GM21367 (cell line): ENCODE measurements at regions not wholly inside any gene's neighbourhood (a gene's known extent, or its start where the extent isn't known, plus 50 kb on each side); places are given as distances from the start of the nearest gene placed in this dataset.

Source experiments
- ATAC-seq: cut with Tn5 transposase; IDR thresholded peaks from one replicate; pipeline ENCODE4 v1.9.1; 2021; ENCODE audit not compliant: unreplicated experiment

DNA sequence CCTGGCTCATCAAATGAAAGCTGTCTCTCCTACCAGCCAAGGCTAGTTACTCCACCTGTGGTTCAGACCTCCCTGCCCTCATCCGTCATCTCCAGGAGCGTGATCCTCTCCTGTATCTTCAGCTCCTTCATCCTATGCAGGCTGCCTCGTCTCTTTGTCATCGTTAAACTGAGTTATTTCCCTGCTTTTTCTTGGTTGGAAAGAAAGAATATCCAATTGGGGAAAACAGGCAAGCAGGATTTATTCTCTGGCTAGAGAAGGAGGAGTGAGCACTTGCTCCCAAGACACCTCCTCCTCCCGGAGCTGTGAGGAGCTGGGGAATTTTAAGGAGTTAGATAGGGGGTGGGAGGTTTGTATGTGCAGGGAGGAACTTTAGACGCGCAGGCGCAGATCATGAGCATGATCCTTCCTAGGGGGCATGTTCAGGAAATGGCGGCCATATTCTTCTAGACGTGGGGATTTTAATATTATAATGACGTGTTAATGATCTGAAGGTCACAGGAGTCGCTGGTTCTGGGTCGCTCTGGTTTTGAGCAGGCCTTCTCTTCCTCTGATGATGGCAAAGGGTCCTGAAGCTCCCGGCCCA is 156.4 kb upstream of the KL start:
- ATAC-seq, result no peak

GRCh38 chr13:32861304-32861703 is 154.9 kb upstream of the KL start:
- ATAC-seq, result no peak

- ATAC-seq, result no peak
These were observed 152.6 kb upstream of the KL start for GRCh38 chr13:32863596-32863995.

GRCh38 chr13:32866921-32867320 is 149.3 kb upstream of the KL start:
- ATAC-seq, result no peak

- ATAC-seq, result no peak
These were observed 138.7 kb upstream of the KL start for GRCh38 chr13:32877491-32877890.

DNA sequence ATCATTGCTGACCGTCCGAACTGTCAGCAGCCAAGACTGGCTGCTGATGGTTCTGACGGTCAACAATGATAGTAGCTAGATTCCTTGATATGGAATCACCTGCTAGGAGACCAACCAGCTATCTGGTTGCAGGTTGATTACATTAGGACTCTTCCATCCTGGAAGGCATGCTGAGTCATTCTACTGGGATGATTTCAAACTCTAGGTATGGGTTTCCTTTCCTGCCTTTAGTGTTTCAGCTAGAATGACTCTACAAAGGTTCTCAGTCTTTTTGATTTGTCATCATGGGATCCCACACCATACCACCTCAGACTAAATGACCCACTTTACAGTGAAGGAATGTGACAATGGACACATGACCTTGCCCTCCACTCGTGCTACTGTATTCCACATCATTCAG is 138.1 kb upstream of the KL start:
- ATAC-seq, result no peak

DNA sequence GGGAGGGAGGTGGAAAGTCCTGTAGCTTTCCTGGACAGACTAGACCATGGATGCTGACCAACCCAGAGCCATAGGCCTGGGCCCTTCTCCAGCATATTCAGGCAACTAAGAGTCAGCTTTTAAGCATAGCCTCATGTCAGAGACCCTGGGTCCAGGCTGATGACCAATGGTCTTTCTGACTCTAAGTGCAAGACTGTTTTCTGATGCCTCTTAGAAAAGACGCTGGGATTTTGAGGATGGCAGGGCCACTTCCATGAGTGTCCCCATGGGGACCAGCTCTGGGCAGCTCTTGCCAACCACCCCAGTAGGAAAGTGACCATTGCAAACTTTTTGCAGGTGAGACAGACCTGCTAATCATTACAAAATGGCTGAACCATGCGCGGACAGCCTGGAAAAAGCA is 135.6 kb upstream of the KL start:
- ATAC-seq, result no peak

DNA sequence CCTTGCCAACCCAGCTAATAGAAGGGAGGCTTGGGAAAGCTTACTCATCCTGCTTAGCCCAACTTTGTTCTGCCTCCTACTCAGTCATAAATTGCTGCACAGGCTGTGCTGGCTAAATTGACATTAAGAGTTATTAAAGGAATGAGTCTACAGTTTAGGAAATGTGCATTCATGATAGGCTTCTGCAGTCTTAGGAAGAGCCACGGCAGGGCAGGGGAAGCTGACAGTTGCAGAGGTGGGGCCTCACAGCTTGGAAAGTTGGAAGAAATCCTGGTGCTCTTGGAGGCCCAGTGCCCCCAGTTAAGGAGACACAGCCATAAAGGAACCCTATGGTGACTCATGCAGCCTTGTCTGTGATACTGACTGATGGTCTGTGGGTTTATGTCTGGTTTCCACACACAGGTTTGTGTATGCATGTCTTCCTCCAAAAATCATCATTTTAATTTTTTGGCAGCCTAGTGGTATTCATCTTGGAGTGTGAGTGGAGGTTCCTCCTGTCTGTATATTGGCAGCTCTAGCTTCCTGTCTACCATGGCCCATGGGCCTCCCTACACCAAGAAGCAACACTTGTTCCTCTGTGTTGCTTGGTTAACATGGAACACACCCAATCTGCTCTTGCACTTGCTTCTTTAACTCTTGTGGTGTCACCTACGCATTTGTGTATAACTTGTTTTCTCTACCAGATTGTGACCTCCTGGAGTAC is 135.0 kb upstream of the KL start:
- ATAC-seq, result no peak

- no peak for ATAC-seq
These were observed 134.5 kb upstream of the KL start for GRCh38 chr13:32881777-32882145.

DNA sequence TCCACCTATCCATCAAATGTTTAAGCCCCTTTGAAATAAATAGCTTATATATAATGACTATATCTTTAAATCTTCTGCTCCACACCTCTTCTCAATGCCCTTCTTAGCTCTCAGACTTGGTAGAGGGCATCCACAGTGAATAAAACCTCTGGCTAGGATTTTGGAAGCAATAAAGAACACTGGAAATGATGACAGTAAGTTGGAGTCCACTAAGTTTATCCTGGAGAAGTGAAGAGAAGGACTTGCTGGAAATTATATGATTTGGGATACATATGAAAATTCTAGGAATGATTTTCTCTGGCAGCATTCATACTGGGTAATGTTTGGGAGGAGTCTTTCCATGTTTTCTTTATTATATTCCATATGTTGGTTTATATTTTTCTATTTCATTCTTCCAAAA is 133.5 kb upstream of the KL start:
- no peak for ATAC-seq

DNA sequence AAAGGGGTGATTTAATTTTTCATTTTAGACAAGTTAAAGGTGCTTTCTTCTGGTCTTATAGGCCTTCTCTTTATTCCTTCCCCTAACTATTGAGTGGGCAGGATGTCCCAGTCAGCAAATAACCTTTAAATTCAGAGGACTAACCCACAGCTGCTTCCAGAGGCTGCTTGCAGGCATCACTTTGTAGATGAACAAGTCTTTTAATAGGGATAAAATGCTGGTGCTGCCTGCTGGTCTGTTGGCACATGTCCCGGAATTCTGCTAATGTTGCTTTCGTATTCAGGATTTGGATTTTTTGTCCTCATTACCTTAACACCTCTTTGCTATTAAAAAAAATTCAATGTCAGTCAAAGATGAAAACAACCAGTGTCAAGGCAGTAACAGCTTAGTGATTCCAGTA is 132.7 kb upstream of the KL start:
- no peak for ATAC-seq

- no peak for ATAC-seq
These were observed 128.6 kb upstream of the KL start for GRCh38 chr13:32887617-32888016.

- no peak for ATAC-seq
These were observed 126.1 kb upstream of the KL start for GRCh38 chr13:32889986-32890565.

GRCh38 chr13:32893176-32893575 is 123.0 kb upstream of the KL start:
- no peak for ATAC-seq

DNA sequence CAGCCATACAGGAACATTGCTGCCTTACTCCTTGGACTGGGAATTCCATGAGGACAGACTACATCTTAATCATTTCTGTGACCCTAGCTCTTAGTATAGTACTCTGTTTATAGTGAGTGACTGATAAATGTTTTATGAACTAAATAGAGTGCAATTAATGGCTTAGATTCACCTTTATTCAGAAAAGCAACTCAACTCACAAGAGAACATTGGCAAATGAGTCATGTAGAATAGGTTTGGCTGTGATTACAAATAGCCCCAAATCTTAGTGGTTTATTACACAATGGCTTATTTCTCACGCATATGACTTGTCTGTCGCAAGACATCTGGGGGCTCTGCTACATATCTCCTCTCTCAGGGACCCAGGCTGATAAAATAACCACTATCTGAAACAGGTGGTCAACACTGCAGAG is 121.6 kb upstream of the KL start:
- no peak for ATAC-seq

DNA sequence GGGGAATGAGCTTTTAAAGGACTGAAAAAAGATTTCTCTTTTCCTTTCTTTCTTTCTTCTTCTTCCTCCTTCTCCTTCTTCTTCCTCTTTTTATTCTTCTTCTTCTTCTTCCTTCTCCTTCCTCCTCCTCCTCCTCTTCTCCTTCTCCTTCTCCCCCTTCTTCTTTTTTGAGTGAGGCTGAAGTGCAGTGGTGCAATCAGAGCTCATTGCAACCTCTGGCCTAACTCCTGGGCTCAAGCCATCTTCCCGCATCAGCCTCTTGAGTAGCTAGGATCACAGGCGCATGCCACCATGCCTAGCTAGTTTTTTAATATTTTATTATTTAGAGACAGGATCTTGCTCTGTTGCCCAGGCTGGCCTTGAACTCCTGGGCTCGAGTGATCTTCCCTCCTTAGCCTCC is 120.9 kb upstream of the KL start:
- no peak for ATAC-seq

GRCh38 chr13:32897296-32897695 is 118.9 kb upstream of the KL start:
- ATAC-seq, result no peak

DNA sequence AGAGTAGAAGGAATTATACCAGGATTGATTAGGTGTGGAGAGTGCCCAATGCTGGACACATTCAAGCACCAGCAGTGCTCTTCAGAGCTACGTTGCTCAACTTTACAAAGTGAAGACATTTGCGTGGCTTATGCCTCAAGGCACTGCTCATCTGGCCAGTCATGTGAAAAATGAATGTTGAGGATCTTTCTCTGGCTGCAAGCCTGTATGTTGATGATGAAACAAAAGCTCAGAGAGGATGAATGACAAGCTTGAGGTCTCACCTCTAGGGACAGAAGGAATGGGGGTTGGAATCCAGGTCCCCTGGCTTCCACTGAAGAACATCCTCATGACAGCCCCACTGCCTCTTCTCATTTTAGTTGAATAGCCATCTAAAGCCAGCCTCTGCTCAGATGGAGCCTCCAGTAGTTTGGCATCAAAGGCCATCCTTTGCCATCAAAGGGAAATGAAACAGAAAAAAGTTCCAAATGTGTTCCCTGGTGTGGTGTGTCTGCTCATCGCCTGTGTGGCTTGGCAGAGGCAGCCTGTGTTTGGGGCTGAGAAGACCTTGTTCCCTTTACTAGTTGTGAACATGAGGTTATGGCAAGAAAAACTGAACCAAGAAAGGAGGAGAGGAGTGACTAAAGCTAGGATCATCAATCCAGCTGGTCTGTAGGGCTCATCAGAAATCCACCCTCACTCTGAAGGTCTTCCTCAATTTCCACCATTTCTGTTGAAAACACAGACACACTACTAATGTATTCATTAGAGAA is 114.0 kb upstream of the KL start:
- no peak for ATAC-seq

DNA sequence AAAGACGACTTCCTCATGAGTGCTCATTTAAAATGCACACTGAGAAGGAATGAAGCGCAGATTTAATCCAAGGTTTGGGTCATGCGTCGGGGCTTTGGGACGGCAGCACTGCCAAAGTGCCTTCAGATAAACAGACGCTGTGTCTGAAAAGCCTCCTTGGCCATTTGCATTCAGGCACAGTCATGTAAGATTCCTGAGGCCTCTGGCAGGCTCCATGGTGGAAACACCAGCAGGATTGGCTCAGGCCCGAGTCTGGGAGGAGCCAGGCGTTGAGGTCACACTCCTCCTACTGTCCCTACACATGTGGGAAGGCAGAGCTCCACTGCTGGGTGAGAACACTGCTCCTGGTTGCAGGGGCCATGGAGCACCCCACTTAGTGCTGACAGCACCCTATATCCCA is 113.3 kb upstream of the KL start:
- no peak for ATAC-seq

DNA sequence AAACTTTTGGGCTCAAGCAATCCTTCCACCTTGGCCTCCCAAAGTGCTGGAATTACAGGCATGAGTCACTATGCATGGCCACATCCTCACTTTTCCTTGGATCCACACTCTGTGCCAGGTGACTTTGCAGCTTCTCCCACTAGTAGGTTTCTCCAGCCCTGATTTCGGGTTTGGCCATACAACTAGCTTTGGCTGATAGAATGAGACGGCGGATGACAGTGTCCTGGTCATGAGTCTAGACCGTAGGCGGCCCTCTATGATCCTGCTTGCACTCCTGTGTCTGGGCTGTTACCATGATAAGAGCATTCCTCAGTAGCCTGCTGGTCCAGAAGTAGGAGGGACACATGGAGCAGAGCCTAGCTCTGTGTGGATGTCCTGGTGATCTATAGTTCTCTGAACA is 112.5 kb upstream of the KL start:
- ATAC-seq, result no peak

GRCh38 chr13:32904266-32904665 is 112.0 kb upstream of the KL start:
- no peak for ATAC-seq
